SK-N-SH (cell line): ENCODE measurements at regions not wholly inside any gene's neighbourhood (a gene's known extent, or its start where the extent isn't known, plus 50 kb on each side); places are given as distances from the start of the nearest gene placed in this dataset.

ENCODE experiments used
- CTCF ChIA-PET: fragments of 300-600, 350-600 bp; formaldehyde crosslinking; extraction: SDS; loops from one replicate; lab custom pipeline; 2021; lab: Yijun Ruan, JAX
- POLR2A ChIA-PET: fragments of 350-600 bp; sonication (Branson Sonifier 250); formaldehyde crosslinking; extraction: SDS; loops from one replicate; lab custom pipeline; 2020; ENCODE audit warnings: antibody characterized with exemption, inconsistent platforms; lab: Yijun Ruan, JAX
- DNase-seq: peaks from one replicate; pipeline ENCODE4 v3.0.0; 2012
- H2AFZ ChIP-seq: fragments of 200-600 bp; sonication (generic); 2 replicates; pipeline ENCODE4 v1.8.1; 2016; ENCODE audit warnings: antibody characterized with exemption, mild to moderate bottlenecking, low read depth
- H3F3A ChIP-seq: fragments of 200-600 bp; sonication (generic); replicated peaks from 2 replicates; pipeline ENCODE3; 2016; ENCODE audit warnings: antibody characterized with exemption, mild to moderate bottlenecking; ENCODE audit not compliant: insufficient read depth
- H3K27ac ChIP-seq, 2 experiments: fragments of 200-500 bp in 1 of 2; fragments of 200-600 bp in 1 of 2; sonication (Bioruptor generic) in 1 of 2; sonication (generic), shearing (Covaris generic) in 1 of 2; 2 replicates each; pipeline versions ENCODE4 v1.5.1 to v1.6.1; 2014 to 2016; ENCODE audit warnings: low read depth in 2 of 2, inconsistent platforms in 1 of 2, low read length in 1 of 2, mild to moderate bottlenecking in 1 of 2, mixed read lengths in 1 of 2
- H3K27me3 ChIP-seq: fragments of 200-600 bp; sonication (generic), shearing (Covaris generic); 2 replicates; pipeline ENCODE4 v1.6.1; 2016; ENCODE audit warnings: mixed run types; ENCODE audit not compliant: insufficient read depth
- H3K36me3 ChIP-seq, 2 experiments: fragments of 200-500 bp in 1 of 2; fragments of 200-600 bp in 1 of 2; sonication (Bioruptor generic) in 1 of 2; sonication (generic) in 1 of 2; replicated peaks in 1 of 2; 2 replicates each; pipeline versions ENCODE3 to v1.5.1; 2014 to 2016; ENCODE audit warnings: low read length in 1 of 2, mild to moderate bottlenecking in 1 of 2; ENCODE audit not compliant: insufficient read depth in 2 of 2, control insufficient read depth in 1 of 2
- H3K4me1 ChIP-seq, 2 experiments: fragments of 200-500 bp in 1 of 2; fragments of 200-600 bp in 1 of 2; sonication (Bioruptor generic) in 1 of 2; sonication (generic), shearing (Covaris generic) in 1 of 2; 2 replicates each; pipeline versions ENCODE4 v1.5.1 to v1.6.1; 2014 to 2016; ENCODE audit warnings: low read depth in 1 of 2, low read length in 1 of 2, mixed run types in 1 of 2; ENCODE audit not compliant: insufficient read depth in 2 of 2, control insufficient read depth in 1 of 2
- H3K4me2 ChIP-seq: fragments of 200-600 bp; sonication (generic), shearing (Covaris generic); 2 replicates; pipeline ENCODE4 v1.6.1; 2017; ENCODE audit warnings: mixed run types
- H3K4me3 ChIP-seq, 2 experiments: fragments of 200-500 bp in 1 of 2; fragments of 200-600 bp in 1 of 2; sonication (Bioruptor generic) in 1 of 2; sonication (generic), shearing (Covaris generic) in 1 of 2; 2 replicates each; pipeline versions ENCODE4 v1.5.1 to v1.8.1; 2014 to 2016; ENCODE audit warnings: low read depth in 2 of 2, inconsistent platforms in 1 of 2, low read length in 1 of 2, mild to moderate bottlenecking in 1 of 2, mixed read lengths in 1 of 2, moderate library complexity in 1 of 2
- H3K79me2 ChIP-seq: fragments of 200-600 bp; sonication (generic); 2 replicates; pipeline ENCODE4 v1.8.1; 2017; ENCODE audit warnings: mild to moderate bottlenecking; ENCODE audit not compliant: insufficient read depth
- H3K9ac ChIP-seq: fragments of 200-600 bp; sonication (generic); 2 replicates; pipeline ENCODE4 v1.6.1; 2017; ENCODE audit warnings: mixed run types
- H3K9me2 ChIP-seq: fragments of 200-600 bp; sonication (generic); 2 replicates; pipeline ENCODE4 v1.6.1; 2017; ENCODE audit warnings: mixed run types
- H3K9me3 ChIP-seq: fragments of 200-600 bp; sonication (generic); 2 replicates; pipeline ENCODE4 v1.6.1; 2017; ENCODE audit warnings: mixed run types, mild to moderate bottlenecking, moderate library complexity
- H4K20me1 ChIP-seq: fragments of 200-600 bp; sonication (generic); 2 replicates; pipeline ENCODE4 v1.6.1; 2017; ENCODE audit warnings: mild to moderate bottlenecking, mixed run types; ENCODE audit not compliant: insufficient read depth
- ELF1 ChIP-seq: IDR thresholded peaks from 2 replicates; pipeline ENCODE4 v1.4.0; 2012
- EP300 ChIP-seq, 2 experiments: IDR thresholded peaks; 2 replicates each; pipeline versions ENCODE4 v1.4.0 to v1.6.1; 2012; ENCODE audit warnings: borderline replicate concordance in 1 of 2, low read depth in 1 of 2, low read length in 1 of 2
- FOXM1 ChIP-seq: IDR thresholded peaks from 2 replicates; pipeline ENCODE4 v1.4.0; 2012; ENCODE audit warnings: low read depth, mild to moderate bottlenecking
- GABPA ChIP-seq: IDR thresholded peaks from 2 replicates; pipeline ENCODE4 v1.4.0; 2012; ENCODE audit warnings: low read depth, mild to moderate bottlenecking
- GATA2 ChIP-seq: sonication (generic); formaldehyde crosslinking; IDR thresholded peaks from 2 replicates; pipeline ENCODE4 v1.5.0; 2020; ENCODE audit warnings: mild to moderate bottlenecking, missing genetic modification reagents
- JUND ChIP-seq: IDR thresholded peaks from 2 replicates; pipeline ENCODE4 v1.4.0; 2012
- MEF2A ChIP-seq: IDR thresholded peaks from 2 replicates; pipeline ENCODE4 v1.4.0; 2012; ENCODE audit warnings: low read depth, borderline replicate concordance
- MXI1 ChIP-seq: IDR thresholded peaks from 2 replicates; pipeline ENCODE4 v1.6.1; 2012; ENCODE audit warnings: mild to moderate bottlenecking, low read depth, low read length, improper control_type of control experiment
- NFIC ChIP-seq: IDR thresholded peaks from 2 replicates; pipeline ENCODE4 v1.4.0; 2012; ENCODE audit warnings: borderline replicate concordance
- NRF1 ChIP-seq: IDR thresholded peaks from 2 replicates; pipeline ENCODE4 v1.6.1; 2012; ENCODE audit warnings: low read depth, mild to moderate bottlenecking, low read length
- RAD21 ChIP-seq: IDR thresholded peaks from 2 replicates; pipeline ENCODE4 v1.6.1; 2012; ENCODE audit warnings: mild to moderate bottlenecking, low read length
- RCOR1 ChIP-seq: fragments of 150-350 bp; IDR thresholded peaks from 2 replicates; pipeline ENCODE4 v1.6.1; 2017; ENCODE audit warnings: antibody characterized with exemption, low read length
- RFX5 ChIP-seq: IDR thresholded peaks from 2 replicates; pipeline ENCODE4 v1.6.1; 2012; ENCODE audit warnings: mild to moderate bottlenecking, improper control_type of control experiment, low read length
- SIN3A ChIP-seq: IDR thresholded peaks from 2 replicates; pipeline ENCODE4 v1.6.1; 2012; ENCODE audit warnings: low read depth, mild to moderate bottlenecking, low read length, moderate library complexity, borderline replicate concordance
- TCF12 ChIP-seq: IDR thresholded peaks from 2 replicates; pipeline ENCODE4 v1.4.0; 2012
- WGBS: methylation state at CpG from one replicate; pipeline ENCODE4 v1.1.6; 2017; ENCODE audit warnings: low lambda C conversion rate; 5-methylcytosine and 5-hydroxymethylcytosine counted together
- TF ChIP-seq, protein P1 (sequence below): IDR thresholded peaks from 2 replicates; pipeline ENCODE4 v1.4.0; 2012; ENCODE audit warnings: low read depth
- TF ChIP-seq, protein P2 (sequence below): IDR thresholded peaks from 2 replicates; pipeline ENCODE4; 2012
- TF ChIP-seq, protein P3 (sequence below): IDR thresholded peaks from 2 replicates; pipeline ENCODE4 v1.4.0; 2012; ENCODE audit warnings: low read depth, borderline replicate concordance

DNA sequence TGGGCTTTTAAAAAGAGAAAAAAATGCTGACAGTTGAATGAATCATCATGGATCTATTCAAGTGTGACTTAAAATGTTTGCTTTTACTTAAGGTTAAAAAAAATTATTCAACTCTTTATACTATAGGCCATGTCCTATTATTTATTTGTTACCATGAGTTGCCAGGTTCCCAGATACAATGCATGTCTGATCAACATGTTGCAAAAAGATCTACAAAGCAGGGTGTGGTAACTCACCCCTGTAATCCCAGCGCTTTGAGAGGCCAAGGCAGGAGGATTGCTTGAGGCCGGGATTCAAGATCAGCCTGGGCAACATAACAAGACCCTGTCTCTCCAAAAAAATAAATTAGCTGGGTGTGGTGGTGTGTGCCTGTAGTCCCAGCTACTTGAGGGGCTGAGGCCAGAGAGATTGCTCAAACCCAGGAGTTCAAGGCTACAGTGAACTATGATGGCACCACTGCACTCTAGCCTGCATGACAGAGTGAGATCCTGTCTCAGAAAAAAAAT is 460.8 kb downstream of the BCAT1 start:
- no peaks in the 10 kb centered on the region for H3K36me3 ChIP-seq
- H3K4me1 ChIP-seq = no peaks in the 10 kb centered on the region; a peak in 1 of 4 replicates
- no peak for DNase-seq
- 86% methylated on average over 2 of the region's 2 CpGs for WGBS
- H3K9ac ChIP-seq = no peak overlapping the region
- TF ChIP-seq RFX5 = no peak
- TF ChIP-seq NFIC = no peak
- no peaks in the 10 kb centered on the region for H4K20me1 ChIP-seq
- H2AFZ ChIP-seq = no peak overlapping the region
- H3K27ac ChIP-seq = no peak overlapping the region
- H3K79me2 ChIP-seq = no peaks in the 10 kb centered on the region
- no peaks in the 10 kb centered on the region for H3K9me3 ChIP-seq
- no peaks in the 10 kb centered on the region for H3K9me2 ChIP-seq
- H3F3A ChIP-seq = no peaks in the 10 kb centered on the region
- no peaks in the 10 kb centered on the region for H3K27me3 ChIP-seq
- H3K4me3 ChIP-seq = no peak overlapping the region
- ChIA-PET CTCF (no interaction called here), POLR2A (no interaction called here)
- H3K4me2 ChIP-seq = no peak overlapping the region

DNA sequence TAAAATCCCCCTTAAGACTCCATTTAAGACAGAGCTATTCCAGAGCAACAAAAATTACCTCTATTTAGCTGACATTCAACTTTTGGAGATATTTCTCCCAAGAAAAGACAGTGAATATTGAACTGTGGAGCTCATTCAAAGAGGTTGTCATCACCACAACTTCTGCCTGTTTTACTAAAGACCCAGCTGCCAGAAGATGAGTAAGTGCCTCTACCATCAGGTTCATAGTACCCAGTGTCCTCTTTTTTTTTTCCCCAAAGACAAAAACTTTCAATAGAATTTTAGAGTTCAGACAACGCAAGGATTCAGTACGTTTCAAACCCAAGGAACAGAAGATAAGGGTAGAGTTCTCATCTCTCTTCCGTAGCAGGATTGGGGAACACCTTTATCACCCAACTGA is 461.3 kb downstream of the BCAT1 start:
- WGBS = 77% methylated on average over 3 of the region's 3 CpGs
- H3K9me2 ChIP-seq = no peaks in the 10 kb centered on the region
- no peaks in the 10 kb centered on the region for H3K79me2 ChIP-seq
- CTCF ChIA-PET = no interaction called here
- H3F3A ChIP-seq = no peaks in the 10 kb centered on the region
- POLR2A ChIA-PET = no interaction called here
- no peak overlapping the region for H3K27ac ChIP-seq
- H3K36me3 ChIP-seq = no peaks in the 10 kb centered on the region
- no peaks in the 10 kb centered on the region for H4K20me1 ChIP-seq
- no peaks in the 10 kb centered on the region for H3K27me3 ChIP-seq
- H3K9me3 ChIP-seq = no peaks in the 10 kb centered on the region
- H3K4me1 ChIP-seq = no peaks in the 10 kb centered on the region; a peak in 1 of 4 replicates
- no peak for TF ChIP-seq NRF1
- no peak for TF ChIP-seq MEF2A
- TF ChIP-seq GABPA = no peak
- TF ChIP-seq NFIC = no peak
- no peak for TF ChIP-seq SIN3A
- TF ChIP-seq, protein P1, sequence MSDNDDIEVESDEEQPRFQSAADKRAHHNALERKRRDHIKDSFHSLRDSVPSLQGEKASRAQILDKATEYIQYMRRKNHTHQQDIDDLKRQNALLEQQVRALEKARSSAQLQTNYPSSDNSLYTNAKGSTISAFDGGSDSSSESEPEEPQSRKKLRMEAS = no peak
- no peak overlapping the region for H3K4me2 ChIP-seq
- no peak overlapping the region for H2AFZ ChIP-seq
- no peak overlapping the region for H3K9ac ChIP-seq
- H3K4me3 ChIP-seq = no peak overlapping the region
- no peak for DNase-seq

DNA sequence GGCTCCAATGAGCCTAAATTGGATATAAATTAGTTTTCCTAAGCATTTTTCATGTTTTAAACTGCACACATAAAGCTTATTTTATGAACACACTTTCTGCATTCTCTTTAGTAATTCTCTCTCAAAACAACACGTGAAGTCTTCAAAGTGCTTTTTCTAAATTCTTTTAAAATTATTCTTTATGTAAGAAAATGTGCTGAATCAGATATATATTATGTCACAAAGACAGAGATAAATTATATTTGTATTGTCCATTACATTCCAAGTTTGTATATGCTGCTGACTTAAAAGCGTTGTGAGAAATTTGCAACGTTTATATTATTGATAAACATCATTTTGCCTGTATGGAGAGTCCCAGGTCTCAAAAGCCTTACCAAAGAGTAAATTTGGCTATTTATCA is 465.2 kb downstream of the BCAT1 start:
- Histone ChIP-seq H3K9ac (no peak overlapping the region), H3K9me3 (no peaks in the 10 kb centered on the region), H3K36me3 (no peaks in the 10 kb centered on the region), H3K27ac (no peak overlapping the region), H3K4me2 (no peak overlapping the region), H3F3A (no peaks in the 10 kb centered on the region), H3K27me3 (no peaks in the 10 kb centered on the region), H3K4me1 (no peaks in the 10 kb centered on the region; a peak in 1 of 4 replicates), H2AFZ (no peak overlapping the region), H3K4me3 (no peak overlapping the region), H3K9me2 (no peaks in the 10 kb centered on the region), H4K20me1 (no peaks in the 10 kb centered on the region), H3K79me2 (no peaks in the 10 kb centered on the region)
- POLR2A ChIA-PET = no interaction called here
- 62% methylated on average over 3 of the region's 3 CpGs for WGBS
- no peak for DNase-seq
- CTCF ChIA-PET = no interaction called here
- TF ChIP-seq RAD21 = no peak
- TF ChIP-seq FOXM1 = no peak
- TF ChIP-seq SIN3A = no peak
- TF ChIP-seq, protein P1 = no peak
- TF ChIP-seq NRF1 = no peak
- TF ChIP-seq ELF1 = no peak
- TF ChIP-seq JUND = no peak
- TF ChIP-seq MXI1 = no peak
- TF ChIP-seq MEF2A = no peak
- no peak for TF ChIP-seq GATA2 (CRISPR knock-in tag)
- no peak for TF ChIP-seq TCF12
- no peak for TF ChIP-seq RCOR1
- TF ChIP-seq EP300 (IDR thresholded peaks at IDR 0.05; ENCODE audit: borderline replicate concordance in 1 of 2, low read depth in 1 of 2, low read length in 1 of 2) = no peak
- TF ChIP-seq, protein P2, sequence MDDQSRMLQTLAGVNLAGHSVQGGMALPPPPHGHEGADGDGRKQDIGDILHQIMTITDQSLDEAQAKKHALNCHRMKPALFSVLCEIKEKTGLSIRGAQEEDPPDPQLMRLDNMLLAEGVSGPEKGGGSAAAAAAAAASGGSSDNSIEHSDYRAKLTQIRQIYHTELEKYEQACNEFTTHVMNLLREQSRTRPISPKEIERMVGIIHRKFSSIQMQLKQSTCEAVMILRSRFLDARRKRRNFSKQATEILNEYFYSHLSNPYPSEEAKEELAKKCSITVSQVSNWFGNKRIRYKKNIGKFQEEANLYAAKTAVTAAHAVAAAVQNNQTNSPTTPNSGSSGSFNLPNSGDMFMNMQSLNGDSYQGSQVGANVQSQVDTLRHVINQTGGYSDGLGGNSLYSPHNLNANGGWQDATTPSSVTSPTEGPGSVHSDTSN = no peak
- no peak for TF ChIP-seq RFX5
- no peak for TF ChIP-seq GABPA
- TF ChIP-seq, protein P3, sequence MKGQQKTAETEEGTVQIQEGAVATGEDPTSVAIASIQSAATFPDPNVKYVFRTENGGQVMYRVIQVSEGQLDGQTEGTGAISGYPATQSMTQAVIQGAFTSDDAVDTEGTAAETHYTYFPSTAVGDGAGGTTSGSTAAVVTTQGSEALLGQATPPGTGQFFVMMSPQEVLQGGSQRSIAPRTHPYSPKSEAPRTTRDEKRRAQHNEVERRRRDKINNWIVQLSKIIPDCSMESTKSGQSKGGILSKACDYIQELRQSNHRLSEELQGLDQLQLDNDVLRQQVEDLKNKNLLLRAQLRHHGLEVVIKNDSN = no peak
